Gastroesophageal sphincter (tissue), 3 donors: ENCODE measurements at regions not wholly inside any gene's neighbourhood (a gene's known extent, or its start where the extent isn't known, plus 50 kb on each side); places are given as distances from the start of the nearest gene placed in this dataset.

Experiments used
- CTCF ChIP-seq, 4 experiments: fragments of 200-600 bp in 2 of 4; fragments of 450-650 bp in 2 of 4; sonication (generic) in 1 of 4; IDR thresholded peaks; one replicate each; pipeline ENCODE4 v1.5.1; 2017 to 2019; ENCODE audit warnings: antibody characterized with exemption in 4 of 4, mild to moderate bottlenecking in 2 of 4, moderate library complexity in 2 of 4
- EP300 ChIP-seq: sonication (generic); formaldehyde crosslinking; IDR thresholded peaks from one replicate; pipeline ENCODE4 v1.6.1; 2017; ENCODE audit warnings: antibody characterized with exemption, mild to moderate bottlenecking
- POLR2A ChIP-seq, 2 donors: fragments of 450-650 bp; IDR thresholded peaks; one replicate each; pipeline ENCODE4 v1.6.1; 2017; ENCODE audit warnings: antibody characterized with exemption in 2 of 2, mild to moderate bottlenecking in 2 of 2, moderate library complexity in 1 of 2

GRCh38 chr12:87246726-87247125 is 782.5 kb downstream of the C12orf50 start:
- TF ChIP-seq POLR2A (IDR thresholded peaks at IDR 0.05) (no peak), CTCF (IDR thresholded peaks at IDR 0.05) (no peak), EP300 (no peak)
